NCI-H2107 treated with DMSO at 0.1 percent for 48 hours (cell line): ENCODE measurements at regions not wholly inside any gene's neighbourhood (a gene's known extent, or its start where the extent isn't known, plus 50 kb on each side); places are given as distances from the start of the nearest gene placed in this dataset.
"Not testable (repeated sequence)": the region's sequence is repeated elsewhere in the genome, so short reads cannot be mapped to it uniquely, and the experiment has no call there.

ENCODE experiments used
- DNase-seq: peaks from one replicate; lab custom pipeline; 2025; ENCODE audit not compliant: unreplicated experiment; lab: John Stamatoyannopoulos, UW

DNA sequence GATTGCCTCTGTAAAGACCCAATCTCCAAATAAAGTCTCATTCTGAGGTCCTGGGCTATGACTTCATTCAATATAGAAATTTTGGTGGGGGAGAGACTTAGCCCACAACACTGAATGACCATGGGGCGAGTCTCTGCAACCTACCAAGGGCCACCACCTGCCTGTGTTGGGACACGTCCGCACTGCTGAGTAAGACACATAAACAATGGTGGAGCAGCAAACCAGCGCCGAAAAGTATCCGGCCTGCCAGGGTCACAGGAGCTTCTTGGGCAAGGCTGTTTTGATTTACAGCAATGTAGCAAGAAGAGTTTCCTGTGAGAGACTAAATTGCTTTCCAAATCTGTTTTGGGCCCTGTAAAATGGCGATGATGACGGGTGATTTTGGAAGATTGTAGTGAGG is 122.3 kb downstream of the SHANK2 start:
- DNase-seq, result no peak

DNA sequence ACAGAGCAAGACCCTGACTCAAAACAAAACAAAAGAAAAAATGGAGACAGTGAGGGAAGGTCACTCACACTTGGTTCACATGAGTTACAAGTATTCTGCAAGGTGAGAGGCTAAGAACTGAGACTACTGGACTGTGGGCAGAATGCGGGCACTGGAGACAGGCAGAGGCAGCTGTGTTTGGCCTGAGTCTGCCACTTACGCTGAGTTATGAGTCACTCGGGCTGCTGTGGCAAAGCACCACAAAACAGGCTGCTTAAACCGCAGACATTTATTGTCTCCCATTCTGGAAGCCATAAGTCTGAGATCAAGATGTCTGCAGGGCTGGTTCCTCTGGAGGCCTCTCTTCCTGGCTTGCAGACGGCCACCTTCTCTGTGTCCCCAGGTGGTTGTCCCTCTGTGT is 122.8 kb downstream of the SHANK2 start:
- DNase-seq, result no peak

DNA sequence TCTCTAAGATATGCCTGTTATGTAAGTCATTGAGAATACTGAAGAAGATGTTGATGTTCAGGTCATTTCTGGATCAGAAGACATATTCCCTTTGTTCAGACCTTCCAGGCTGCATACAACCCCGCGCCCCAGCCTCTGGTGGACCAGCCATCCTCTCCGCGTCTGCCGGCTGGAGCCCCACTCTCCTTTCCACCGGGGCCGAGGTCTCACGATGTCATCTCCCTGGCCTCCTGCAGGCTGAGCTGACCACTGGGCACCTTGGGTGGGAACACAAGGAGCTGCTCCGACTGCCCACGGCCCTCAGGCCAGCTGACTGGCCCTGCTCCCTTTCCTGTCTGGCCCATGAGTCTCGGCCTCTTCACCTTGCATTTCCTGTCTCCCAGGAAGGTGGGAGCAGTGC is 124.6 kb downstream of the SHANK2 start:
- DNase-seq, result no peak

DNA sequence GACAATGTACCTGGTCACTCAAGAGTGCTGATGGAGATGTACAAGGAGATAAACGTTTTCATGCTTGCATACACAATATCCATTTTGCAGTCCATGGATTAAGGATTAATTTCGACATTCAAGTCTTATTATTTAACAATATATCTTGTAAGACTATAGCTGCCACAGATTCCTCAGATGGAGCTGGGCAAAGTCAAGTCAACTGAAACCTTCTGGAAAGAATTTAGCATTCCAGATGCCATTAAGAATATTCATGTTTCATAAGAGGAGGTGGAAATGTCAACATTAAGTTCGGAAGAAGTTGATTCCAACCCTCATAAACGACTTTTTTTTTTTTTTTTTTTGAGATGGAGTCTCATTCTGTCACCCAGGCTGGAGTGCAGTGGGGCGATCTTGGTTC is 126.0 kb downstream of the SHANK2 start:
- DNase-seq, result not testable (repeated sequence)

DNA sequence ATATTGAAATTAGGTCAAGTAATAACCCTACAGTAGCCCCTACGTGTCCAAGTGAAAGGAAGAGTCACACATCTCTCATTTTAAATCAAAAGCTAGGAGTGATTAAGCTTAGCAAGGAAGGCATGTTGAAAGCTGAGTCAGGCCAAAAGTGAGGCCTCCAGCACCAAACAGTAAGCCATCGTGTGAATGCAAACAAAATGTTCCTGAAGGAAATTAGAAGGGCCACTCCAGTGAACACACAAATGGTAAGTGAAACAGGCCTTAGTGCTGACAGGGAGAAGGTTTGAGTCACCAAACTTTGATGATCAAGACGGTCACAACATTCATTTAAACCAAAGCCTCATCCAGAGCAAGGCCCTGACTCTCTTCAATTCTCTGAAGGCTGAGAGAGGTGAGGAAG is 127.2 kb downstream of the SHANK2 start:
- DNase-seq, result no peak

DNA sequence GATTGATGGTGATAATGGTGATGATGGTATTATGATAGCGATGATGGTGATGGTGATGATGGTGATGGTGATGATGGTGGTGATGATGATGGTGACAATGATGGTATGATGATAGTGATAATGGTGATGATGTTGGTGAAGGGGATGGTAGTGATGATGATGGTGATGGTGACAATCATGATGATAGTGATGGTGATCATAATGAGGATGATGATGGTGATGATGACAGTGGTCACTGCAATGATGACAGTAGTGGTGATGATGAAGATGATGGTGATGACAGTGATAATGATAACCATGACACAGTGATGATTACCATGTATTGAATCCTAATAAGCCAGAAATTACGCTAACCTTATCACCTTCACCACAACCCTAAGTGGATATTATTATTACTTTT is 128.2 kb downstream of the SHANK2 start:
- no peak for DNase-seq

DNA sequence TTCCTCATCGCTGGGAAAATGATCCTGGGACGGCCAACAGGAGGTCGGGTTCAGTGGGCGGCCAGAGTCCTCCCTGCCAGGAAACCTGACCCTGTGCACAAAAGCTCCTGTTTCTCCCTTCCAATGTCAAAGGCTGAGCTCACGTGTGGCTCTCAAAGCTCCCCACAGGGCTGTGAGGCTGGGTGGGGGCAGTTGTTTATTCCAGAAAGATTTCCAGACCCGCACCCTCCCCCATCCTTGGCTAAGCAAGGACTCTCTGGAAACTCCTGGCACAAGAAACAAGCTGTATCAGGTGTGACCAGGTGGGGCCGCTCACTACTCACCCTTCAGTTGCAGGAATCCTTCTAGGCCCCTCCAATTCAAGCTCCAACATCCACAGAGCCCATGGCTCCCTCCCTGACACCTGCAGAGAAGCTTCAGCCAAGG is 131.9 kb downstream of the SHANK2 start:
- DNase-seq, result peak; percentile 82

DNA sequence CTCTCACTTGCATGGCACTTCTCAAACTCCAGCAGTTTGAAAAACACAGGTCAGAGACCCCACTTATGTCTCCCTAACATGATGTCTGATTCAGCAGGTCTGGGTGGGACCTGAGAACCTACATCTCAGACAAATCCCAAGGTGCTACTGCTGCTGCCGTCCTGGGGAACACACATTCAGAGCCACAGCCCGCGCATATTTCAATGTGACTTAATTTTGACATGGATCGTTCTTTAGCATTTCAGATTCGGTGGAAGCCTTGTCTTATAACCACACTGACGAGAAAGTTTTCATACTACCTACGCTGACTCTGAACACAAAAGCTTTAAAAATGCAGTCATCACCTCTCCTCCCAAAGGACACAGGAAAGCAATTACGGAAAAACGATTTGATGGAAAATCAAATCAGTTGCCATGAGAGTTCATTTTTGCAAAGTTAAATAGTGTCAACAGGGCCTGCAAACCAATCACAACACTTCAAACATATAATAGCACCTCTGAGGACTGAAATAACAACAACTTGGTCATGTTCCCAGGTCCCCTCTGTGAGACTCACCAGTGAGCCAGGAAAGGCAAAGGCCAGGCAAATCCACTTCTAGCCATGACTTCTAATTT is 132.6 kb downstream of the SHANK2 start:
- DNase-seq, result no peak

DNA sequence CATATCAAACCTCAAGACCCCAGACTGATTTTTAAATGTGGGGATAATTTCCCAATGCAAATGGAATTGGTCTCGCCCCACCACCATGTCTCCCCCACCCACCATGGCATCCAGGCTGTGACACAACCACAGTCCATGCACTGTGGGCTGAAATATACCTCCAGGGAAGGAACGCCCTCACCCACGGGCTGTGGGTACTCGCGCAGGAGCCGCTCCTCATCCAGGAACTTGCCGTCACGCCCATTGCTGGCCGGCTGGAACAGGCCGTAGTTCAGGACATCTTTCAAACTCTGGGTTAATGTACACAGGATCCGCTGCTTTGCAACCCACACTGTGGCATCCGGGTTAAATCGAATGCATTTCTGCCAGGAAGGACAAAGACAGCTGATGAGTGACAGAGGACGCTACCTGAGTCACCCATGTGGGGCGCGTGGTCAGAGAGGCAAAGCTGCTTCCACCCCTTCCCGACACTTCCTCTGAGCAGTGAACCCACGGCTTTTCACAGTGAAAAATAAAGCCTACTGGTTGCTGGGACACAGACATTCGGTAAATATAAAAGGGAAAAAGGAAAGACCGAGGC is 133.6 kb downstream of the SHANK2 start:
- DNase-seq, result no peak

DNA sequence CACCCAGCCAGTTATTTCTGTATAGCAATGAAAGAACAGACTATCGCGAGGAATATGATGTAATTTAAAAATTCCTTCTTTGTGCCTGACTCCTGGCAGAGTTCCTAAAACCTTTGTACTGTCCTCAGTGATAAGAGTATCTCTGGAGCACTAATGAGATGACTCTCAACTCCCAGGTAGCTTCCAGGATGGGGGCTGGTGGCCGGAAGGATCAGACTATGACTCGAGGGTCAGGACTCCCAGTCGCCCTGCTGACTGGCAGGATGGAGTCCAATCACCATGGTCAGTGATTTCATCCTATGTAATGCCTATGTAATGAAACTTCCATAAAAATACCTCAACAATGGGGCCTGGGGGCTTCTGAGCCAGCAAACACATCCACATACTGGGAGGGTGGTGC is 135.1 kb downstream of the SHANK2 start:
- no peak for DNase-seq

DNA sequence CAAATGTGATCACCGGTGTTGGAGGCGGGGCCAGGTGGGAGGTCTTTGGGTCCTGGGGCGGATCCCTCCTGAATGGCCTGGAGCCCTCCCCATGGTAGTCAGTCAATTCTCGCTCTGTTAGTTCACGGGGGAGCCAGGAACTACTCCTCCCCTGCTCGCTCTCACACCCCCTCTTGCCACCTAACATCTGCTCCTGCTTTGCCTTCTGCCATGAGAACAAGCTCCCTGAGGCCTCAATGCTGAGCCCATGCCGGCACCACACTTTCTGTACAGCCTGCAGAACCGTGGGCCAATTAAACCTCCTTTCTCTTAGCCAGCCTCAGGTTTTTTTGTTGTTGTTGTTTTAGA is 135.7 kb downstream of the SHANK2 start:
- no peak for DNase-seq

DNA sequence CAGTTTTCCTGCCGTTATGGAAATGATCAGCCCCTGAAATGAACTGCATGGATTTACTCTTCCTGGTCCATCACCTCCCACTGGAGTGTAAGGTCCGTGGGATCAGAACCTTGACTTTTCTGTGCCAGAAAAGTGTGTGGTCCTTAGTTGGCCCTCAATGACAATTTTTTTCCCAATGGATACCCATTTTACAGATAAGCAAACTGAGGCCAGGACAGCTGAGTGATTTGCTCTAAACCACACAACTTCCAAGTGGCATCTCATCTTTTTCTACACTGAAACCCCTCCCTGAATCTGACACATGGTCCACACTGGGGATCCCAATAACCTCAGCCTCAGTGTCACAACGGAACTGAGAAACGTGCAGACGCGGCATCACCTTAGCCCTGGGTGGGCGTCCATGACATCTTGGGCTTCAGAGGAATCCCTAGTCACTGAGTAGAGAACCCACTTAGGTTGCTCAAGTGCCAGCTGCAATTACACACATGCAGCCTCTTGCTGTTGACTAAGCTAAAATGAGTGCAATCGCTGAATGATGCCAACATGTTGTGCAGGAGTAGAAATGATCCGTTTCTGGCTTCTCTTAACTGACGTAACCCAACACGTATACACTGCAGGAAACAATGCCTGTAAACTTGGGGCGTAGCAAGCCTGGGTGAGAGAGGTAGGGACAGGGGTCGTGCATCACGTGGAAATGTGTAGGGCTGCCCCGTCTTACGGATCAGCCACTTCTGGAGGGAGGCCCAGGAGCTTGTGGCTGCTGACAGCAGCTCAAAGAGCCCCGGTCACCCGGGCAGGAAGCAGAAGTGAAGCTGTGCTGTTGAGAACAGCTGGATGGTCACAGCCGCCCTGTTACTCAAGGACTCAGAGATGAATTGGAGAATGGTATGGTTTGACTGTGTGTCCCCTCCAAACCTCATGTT is 136.3 kb downstream of the SHANK2 start:
- DNase-seq, result no peak

DNA sequence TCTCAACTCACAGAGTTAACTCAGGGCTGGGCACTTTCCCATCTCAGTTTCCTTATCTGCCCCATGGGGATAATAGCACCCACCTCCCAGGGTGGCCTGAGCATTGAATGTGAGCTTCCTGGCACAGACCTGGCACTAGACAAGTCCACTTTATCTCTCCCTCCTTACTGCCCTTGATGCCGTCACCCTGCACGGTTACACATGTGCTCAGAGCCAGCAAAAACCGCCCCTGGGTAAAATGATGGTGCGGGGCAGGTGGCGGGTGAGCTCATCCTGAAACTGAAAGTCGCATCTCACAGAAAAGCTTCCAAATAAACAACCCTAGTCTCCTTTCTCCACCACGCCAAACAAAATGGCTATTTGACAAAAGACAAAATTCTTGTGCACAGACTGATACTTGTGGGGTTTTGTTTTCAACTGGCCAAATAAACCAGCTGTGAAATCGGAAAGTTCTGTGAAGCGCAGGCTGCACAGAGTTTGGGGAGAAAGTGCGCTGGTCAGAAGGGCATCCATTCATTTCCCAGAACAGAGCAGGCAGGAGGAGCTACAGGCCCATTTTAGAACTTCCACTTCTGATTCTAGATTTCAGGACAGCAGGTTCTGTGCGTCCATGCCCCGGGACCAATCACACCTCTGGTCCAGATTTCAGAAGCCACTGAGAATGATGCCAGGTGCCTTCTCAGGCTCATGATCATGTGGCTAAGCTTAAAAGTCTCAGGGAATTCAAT is 138.1 kb downstream of the SHANK2 start:
- no peak for DNase-seq

DNA sequence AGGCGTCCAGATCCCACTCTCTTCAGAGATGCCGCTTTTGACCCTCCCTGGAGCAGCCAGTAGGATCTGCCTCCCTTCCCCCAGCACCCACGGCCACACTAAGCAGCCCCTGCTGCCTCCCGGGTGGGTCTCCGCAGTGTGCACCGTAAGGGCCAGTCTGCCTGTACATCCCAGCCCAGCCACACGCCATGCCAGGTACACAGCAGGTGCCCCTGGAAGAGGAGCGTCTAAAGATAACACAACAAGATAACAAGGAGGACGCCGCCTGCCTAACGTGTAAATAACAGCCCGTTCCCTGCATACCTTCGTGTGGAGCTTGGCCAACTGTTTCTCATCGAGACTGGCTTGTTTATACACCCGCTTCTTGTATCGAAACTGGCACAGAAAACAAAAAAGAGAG is 139.4 kb downstream of the SHANK2 start:
- DNase-seq, result no peak

DNA sequence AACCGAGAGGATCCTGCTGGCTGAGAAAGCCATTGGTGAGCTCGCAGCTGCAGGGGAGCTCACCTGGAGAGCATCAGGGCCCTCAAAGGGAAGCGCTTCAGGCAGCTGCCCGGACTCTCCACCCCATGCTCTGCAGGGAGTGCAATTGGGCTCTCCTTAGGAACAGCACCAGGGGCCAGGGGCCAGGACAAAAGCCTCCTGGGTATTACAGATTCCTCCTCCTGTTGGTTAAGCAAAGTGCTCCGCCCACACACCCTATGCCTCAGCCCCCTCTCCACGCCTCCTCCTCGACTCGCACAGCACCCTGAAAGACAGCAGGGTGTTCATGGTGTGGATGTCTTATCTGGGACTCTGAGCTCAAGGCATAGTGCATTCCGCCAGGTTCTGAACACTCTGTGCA is 139.9 kb downstream of the SHANK2 start:
- peak; percentile 49 for DNase-seq

DNA sequence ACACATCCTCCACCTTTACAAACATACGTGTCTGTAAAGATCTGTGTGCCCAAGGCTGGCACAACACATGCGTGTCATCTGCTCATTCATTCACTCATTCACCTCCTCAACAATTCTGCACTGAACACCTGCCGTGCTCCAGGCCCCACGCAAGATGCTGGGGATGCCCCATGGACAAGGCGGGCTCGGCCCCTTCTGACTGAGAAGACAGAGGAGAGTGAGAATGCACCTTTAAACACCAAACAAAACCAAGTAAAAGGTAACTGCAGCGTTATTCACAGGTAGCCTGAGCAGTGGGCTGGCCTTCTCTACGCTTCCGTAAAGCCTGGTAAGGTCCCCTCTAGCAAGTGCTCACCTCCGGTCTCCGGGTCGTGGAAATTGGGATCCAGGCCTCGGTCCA is 142.8 kb downstream of the SHANK2 start:
- no peak for DNase-seq

DNA sequence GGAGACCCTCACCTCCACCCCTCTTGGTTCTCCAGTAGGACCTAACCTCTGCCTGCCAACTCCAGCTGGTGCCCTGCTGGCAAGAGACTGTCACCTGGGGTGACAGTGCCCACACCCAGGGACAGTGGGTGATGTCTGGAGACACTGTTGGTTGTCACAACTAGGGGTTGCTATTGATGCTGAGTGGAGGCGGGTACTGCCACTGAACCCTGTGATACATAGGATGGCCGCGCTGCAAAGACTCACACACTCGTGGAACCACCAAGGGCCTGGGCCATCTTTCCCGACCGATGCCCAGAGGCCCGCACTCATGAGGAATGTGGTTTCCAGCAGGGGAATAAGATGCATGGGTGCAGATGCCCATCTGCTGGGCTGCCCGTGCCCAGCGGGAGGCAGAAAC is 143.2 kb downstream of the SHANK2 start:
- no peak for DNase-seq

DNA sequence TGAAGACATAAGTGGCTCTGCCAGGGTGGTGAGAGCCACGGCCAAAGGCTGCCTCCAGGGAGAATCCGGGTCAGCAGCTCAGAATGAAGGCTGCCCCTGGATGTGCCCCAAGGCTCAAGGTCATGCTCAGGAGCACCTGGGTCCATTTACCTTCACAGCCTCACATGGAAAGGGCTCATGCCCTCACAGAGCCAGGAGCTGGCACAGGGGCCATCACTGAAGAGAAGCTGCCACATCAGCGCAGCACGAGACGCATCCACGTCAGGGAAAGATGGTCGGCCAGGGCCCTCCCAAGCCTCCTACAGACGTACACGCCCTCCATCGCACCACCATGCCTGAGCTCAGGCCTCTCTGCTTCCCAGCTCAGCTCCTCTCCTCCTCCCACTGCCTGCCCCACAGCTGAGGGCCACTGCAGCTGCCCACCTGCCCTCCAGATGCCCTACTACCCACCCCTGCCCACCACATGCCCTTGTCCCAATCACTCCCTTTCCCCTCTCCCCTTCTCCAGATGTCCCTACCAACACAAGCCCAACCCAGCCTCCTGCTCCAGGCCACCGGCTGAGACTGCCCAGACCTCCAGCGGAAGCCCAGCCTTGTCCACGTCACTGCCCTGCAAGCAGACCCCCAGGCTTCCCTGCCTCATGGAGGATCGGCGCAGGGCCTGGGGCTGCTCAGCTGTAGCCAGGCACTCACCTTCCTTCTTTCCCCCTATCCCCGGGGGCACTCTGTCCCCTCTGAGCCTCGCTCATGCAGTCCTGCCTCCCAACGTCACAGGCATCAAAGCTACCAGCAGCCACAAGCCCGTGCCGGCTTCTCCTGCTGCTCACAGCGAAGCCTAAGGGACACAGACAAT is 144.1 kb downstream of the SHANK2 start:
- DNase-seq, result no peak

DNA sequence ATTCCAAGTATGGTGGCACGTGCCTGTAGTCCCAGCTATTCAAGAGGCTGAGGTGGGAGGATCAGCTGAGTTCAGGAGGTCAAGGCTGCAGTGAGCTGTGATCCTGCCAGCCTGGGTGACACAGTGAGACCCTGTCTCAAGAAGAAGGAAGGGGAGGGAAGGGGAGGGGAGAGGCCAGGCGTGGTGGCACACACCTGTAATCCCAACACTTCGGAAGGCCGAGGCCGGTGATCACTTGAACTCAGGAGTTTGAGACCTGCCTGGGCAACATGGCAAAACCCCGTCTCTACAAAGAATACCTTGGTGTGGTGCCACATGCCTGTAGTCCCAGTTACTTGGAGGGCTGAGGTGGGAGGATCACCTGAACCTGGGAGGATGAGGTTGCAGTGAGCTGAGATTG is 145.7 kb downstream of the SHANK2 start:
- no peak for DNase-seq

DNA sequence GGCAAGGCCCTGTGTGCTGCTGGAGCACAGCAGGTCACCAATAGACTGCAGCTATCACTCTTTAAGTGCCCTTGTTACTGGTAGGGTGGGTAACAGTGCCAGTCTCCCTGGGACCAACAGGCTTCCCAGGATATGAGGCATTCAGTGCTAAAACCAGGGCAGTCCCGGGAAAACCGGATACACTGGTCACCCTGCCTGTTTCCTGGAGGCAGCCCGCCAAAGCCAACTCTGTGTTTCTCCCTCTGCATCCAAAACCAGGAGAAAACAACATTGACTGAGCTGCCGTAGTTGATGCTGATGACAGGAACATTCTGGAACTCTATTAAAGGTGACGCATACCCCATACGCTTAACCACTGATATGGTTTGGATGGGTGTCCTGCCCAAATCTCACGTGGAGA is 149.1 kb downstream of the SHANK2 start:
- DNase-seq, result no peak
